Sigmoid colon (tissue), 4 donors: ENCODE measurements at regions not wholly inside any gene's neighbourhood (a gene's known extent, or its start where the extent isn't known, plus 50 kb on each side); places are given as distances from the start of the nearest gene placed in this dataset.

Experiments
- EP300 ChIP-seq, 4 donors: sonication (generic); formaldehyde crosslinking; IDR thresholded peaks; one replicate each; pipeline ENCODE4 v1.6.1; 2017; ENCODE audit warnings: antibody characterized with exemption in 4 of 4
- POLR2A ChIP-seq, 2 donors: fragments of 450-650 bp; IDR thresholded peaks; one replicate each; pipeline ENCODE4 v1.6.1; 2016; ENCODE audit warnings: antibody characterized with exemption in 2 of 2, mild to moderate bottlenecking in 2 of 2, moderate library complexity in 2 of 2
- POLR2AphosphoS5 ChIP-seq, 4 donors: sonication (generic); formaldehyde crosslinking; IDR thresholded peaks; one replicate each; pipeline ENCODE4 v1.6.1; 2017; ENCODE audit warnings: antibody characterized with exemption in 4 of 4
- TF ChIP-seq, protein P1 (sequence below), 4 experiments: fragments of 450-650 bp in 3 of 4; fragments of 200-600 bp in 1 of 4; IDR thresholded peaks; one replicate each; pipeline ENCODE4 v1.5.1; 2016 to 2019; ENCODE audit warnings: antibody characterized with exemption in 4 of 4, mild to moderate bottlenecking in 3 of 4, moderate library complexity in 2 of 4

DNA sequence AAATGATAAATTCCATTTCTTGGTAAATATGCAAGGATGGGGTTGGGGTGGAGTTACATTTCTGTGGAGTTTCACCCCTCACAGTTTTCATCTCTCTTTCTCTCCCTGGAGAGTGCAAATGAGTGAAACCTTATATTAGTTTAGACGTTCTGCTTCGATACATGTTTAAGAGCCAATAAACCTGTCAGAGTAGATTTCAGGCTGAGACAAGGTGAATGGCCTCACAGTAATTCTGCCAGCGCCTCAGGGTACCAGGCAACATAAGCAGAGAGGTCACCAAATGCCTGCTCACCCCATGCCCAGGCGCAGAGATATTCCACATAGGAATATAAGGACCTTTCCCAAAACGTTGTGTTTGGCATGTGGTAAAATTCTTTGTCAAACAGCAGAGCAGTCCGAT, 154.9 kb upstream of the VLDLR start:
- TF ChIP-seq, protein P1, sequence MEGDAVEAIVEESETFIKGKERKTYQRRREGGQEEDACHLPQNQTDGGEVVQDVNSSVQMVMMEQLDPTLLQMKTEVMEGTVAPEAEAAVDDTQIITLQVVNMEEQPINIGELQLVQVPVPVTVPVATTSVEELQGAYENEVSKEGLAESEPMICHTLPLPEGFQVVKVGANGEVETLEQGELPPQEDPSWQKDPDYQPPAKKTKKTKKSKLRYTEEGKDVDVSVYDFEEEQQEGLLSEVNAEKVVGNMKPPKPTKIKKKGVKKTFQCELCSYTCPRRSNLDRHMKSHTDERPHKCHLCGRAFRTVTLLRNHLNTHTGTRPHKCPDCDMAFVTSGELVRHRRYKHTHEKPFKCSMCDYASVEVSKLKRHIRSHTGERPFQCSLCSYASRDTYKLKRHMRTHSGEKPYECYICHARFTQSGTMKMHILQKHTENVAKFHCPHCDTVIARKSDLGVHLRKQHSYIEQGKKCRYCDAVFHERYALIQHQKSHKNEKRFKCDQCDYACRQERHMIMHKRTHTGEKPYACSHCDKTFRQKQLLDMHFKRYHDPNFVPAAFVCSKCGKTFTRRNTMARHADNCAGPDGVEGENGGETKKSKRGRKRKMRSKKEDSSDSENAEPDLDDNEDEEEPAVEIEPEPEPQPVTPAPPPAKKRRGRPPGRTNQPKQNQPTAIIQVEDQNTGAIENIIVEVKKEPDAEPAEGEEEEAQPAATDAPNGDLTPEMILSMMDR (IDR thresholded peaks at IDR 0.05), result no peak
- TF ChIP-seq POLR2A (IDR thresholded peaks at IDR 0.05) (no peak), POLR2AphosphoS5 (IDR thresholded peaks at IDR 0.05) (no peak), EP300 (IDR thresholded peaks at IDR 0.05) (no peak)
